ENCODE measurements at regions not wholly inside any gene's neighbourhood (a gene's known extent, or its start where the extent isn't known, plus 50 kb on each side); places are given as distances from the start of the nearest gene placed in this dataset.

GRCh38 chr14:104435147-104436046 is 144.2 kb upstream of the C14orf180 start:
- Histone ChIP-seq H3K4me3 (ENCODE audit: low read depth, low read length) (no peak overlapping the region), H3K23ac (ENCODE audit: low read length) (no peak overlapping the region), H3K14ac (ENCODE audit: low read length) (no peak overlapping the region), H3K18ac (ENCODE audit: low read length) (no peak overlapping the region), H2AFZ (ENCODE audit: insufficient read depth, low read length, poor library complexity) (no peak overlapping the region), H3K4me1 (ENCODE audit: control insufficient read depth in 1 of 2, insufficient read depth in 2 of 2, low read length in 2 of 2) (peaks cover 5 to 6% of the 10 kb centered on the region in 2 experiments), H3K4ac (ENCODE audit: low read depth, low read length) (no peak overlapping the region), H2BK5ac (ENCODE audit: low read depth, low read length, poor library complexity) (no peak overlapping the region), H2BK12ac (ENCODE audit: low read length) (no peak overlapping the region), H3K79me1 (ENCODE audit: low read length) (no peaks in the 10 kb centered on the region), H3K79me2 (ENCODE audit: control insufficient read depth, insufficient read depth, low read length, poor library complexity) (no peaks in the 10 kb centered on the region), H3K4me2 (ENCODE audit: low read length) (no peak overlapping the region), H2BK120ac (ENCODE audit: insufficient read depth, low read length, poor library complexity) (no peak overlapping the region), H4K91ac (ENCODE audit: low read depth, low read length) (no peak overlapping the region), H2AK5ac (ENCODE audit: low read length) (no peak overlapping the region), H3K36me3 (ENCODE audit: control insufficient read depth in 1 of 2, insufficient read depth in 2 of 2, low read length in 2 of 2) (no peaks in the 10 kb centered on the region), H3K27me3 (ENCODE audit: insufficient read depth, low read length) (no peaks in the 10 kb centered on the region), H3K9ac (ENCODE audit: low read length) (no peak overlapping the region), H3K9me3 (ENCODE audit: insufficient read depth, low read depth, low read length) (peaks cover 2% of the 10 kb centered on the region), H3K27ac (ENCODE audit: low read depth, low read length) (no peak overlapping the region), H4K8ac (ENCODE audit: low read depth, low read length) (no peak overlapping the region), H4K12ac (ENCODE audit: low read depth, low read length) (no peak overlapping the region)
- WGBS (ENCODE audit: extremely low coverage, insufficient coverage, insufficient read length) = no CpG with 5 or more reads among the region's 20 CpGs
- DNase-seq = no peak

GRCh38 chr14:104436047-104436591 is 143.4 kb upstream of the C14orf180 start:
- H4K12ac ChIP-seq (ENCODE audit: low read depth, low read length) = no peak overlapping the region
- H2AFZ ChIP-seq (ENCODE audit: insufficient read depth, low read length, poor library complexity) = peak overlapping the region; percentile 30
- H3K36me3 ChIP-seq (ENCODE audit: control insufficient read depth in 1 of 2, insufficient read depth in 2 of 2, low read length in 2 of 2) = no peaks in the 10 kb centered on the region
- H3K79me2 ChIP-seq (ENCODE audit: control insufficient read depth, insufficient read depth, low read length, poor library complexity) = no peaks in the 10 kb centered on the region
- no peak overlapping the region for H3K14ac ChIP-seq (ENCODE audit: low read length)
- H3K27me3 ChIP-seq (ENCODE audit: insufficient read depth, low read length) = no peaks in the 10 kb centered on the region
- H3K4ac ChIP-seq (ENCODE audit: low read depth, low read length) = no peak overlapping the region
- H3K23ac ChIP-seq (ENCODE audit: low read length) = no peak overlapping the region
- no peaks in the 10 kb centered on the region for H3K79me1 ChIP-seq (ENCODE audit: low read length)
- WGBS (ENCODE audit: extremely low coverage, insufficient coverage, insufficient read length) = no CpG with 5 or more reads among the region's 20 CpGs
- H2AK5ac ChIP-seq (ENCODE audit: low read length) = no peak overlapping the region
- no peak overlapping the region for H3K9ac ChIP-seq (ENCODE audit: low read length)
- no peak overlapping the region for H3K4me3 ChIP-seq (ENCODE audit: low read depth, low read length)
- H2BK12ac ChIP-seq (ENCODE audit: low read length) = no peak overlapping the region
- no peak overlapping the region for H3K27ac ChIP-seq (ENCODE audit: low read depth, low read length)
- H2BK120ac ChIP-seq (ENCODE audit: insufficient read depth, low read length, poor library complexity) = no peak overlapping the region
- H3K4me1 ChIP-seq (ENCODE audit: control insufficient read depth in 1 of 2, insufficient read depth in 2 of 2, low read length in 2 of 2) = peaks cover 5 to 6% of the 10 kb centered on the region in 2 experiments
- H3K4me2 ChIP-seq (ENCODE audit: low read length) = no peak overlapping the region
- H3K9me3 ChIP-seq (ENCODE audit: insufficient read depth, low read depth, low read length) = peaks cover 2% of the 10 kb centered on the region
- H3K18ac ChIP-seq (ENCODE audit: low read length) = no peak overlapping the region
- H4K91ac ChIP-seq (ENCODE audit: low read depth, low read length) = no peak overlapping the region
- DNase-seq = no peak
- H2BK5ac ChIP-seq (ENCODE audit: low read depth, low read length, poor library complexity) = no peak overlapping the region
- no peak overlapping the region for H4K8ac ChIP-seq (ENCODE audit: low read depth, low read length)

GRCh38 chr14:104436741-104437701 is 142.5 kb upstream of the C14orf180 start:
- H3K4me1 ChIP-seq (ENCODE audit: control insufficient read depth in 1 of 2, insufficient read depth in 2 of 2, low read length in 2 of 2) = peaks cover 5 to 6% of the 10 kb centered on the region in 2 experiments
- H3K23ac ChIP-seq (ENCODE audit: low read length) = no peak overlapping the region
- no peaks in the 10 kb centered on the region for H3K36me3 ChIP-seq (ENCODE audit: control insufficient read depth in 1 of 2, insufficient read depth in 2 of 2, low read length in 2 of 2)
- no peak overlapping the region for H2BK5ac ChIP-seq (ENCODE audit: low read depth, low read length, poor library complexity)
- no peak overlapping the region for H4K91ac ChIP-seq (ENCODE audit: low read depth, low read length)
- H2BK12ac ChIP-seq (ENCODE audit: low read length) = no peak overlapping the region
- H3K27me3 ChIP-seq (ENCODE audit: insufficient read depth, low read length) = no peaks in the 10 kb centered on the region
- no peak overlapping the region for H4K8ac ChIP-seq (ENCODE audit: low read depth, low read length)
- no peak overlapping the region for H3K14ac ChIP-seq (ENCODE audit: low read length)
- no peak overlapping the region for H3K4me2 ChIP-seq (ENCODE audit: low read length)
- WGBS (ENCODE audit: extremely low coverage, insufficient coverage, insufficient read length) = no CpG with 5 or more reads among the region's 15 CpGs
- H2AFZ ChIP-seq (ENCODE audit: insufficient read depth, low read length, poor library complexity) = peak overlapping the region; percentile 60
- H3K9ac ChIP-seq (ENCODE audit: low read length) = no peak overlapping the region
- no peak for DNase-seq
- H3K18ac ChIP-seq (ENCODE audit: low read length) = no peak overlapping the region
- H3K79me2 ChIP-seq (ENCODE audit: control insufficient read depth, insufficient read depth, low read length, poor library complexity) = no peaks in the 10 kb centered on the region
- no peak overlapping the region for H3K27ac ChIP-seq (ENCODE audit: low read depth, low read length)
- H3K4me3 ChIP-seq (ENCODE audit: low read depth, low read length) = no peak overlapping the region
- H3K9me3 ChIP-seq (ENCODE audit: insufficient read depth, low read depth, low read length) = no peaks in the 10 kb centered on the region
- H3K79me1 ChIP-seq (ENCODE audit: low read length) = no peaks in the 10 kb centered on the region
- no peak overlapping the region for H2BK120ac ChIP-seq (ENCODE audit: insufficient read depth, low read length, poor library complexity)
- H2AK5ac ChIP-seq (ENCODE audit: low read length) = no peak overlapping the region
- H4K12ac ChIP-seq (ENCODE audit: low read depth, low read length) = no peak overlapping the region
- H3K4ac ChIP-seq (ENCODE audit: low read depth, low read length) = no peak overlapping the region

DNA sequence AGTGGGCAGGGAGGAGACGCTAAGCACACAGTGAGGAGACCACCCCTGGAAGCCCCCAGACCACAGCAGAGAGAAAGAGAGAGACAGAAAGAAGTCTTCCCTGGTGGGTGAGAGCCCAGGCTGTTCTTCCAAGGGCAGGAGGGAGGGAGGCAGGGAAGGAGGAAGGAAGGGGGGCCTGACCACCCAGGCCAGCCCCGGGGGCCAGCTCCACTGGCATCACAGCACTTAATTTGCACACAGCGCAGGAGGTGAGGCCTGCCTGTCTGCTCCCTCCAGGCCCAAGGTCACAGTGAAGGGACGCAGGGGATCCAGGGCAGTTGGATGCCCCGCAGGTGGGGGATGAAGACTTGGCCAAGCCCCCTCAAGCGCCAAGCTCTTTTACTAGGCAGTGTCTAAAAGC is 141.9 kb upstream of the C14orf180 start:
- Histone ChIP-seq H4K8ac (ENCODE audit: low read depth, low read length) (no peak overlapping the region), H2BK120ac (ENCODE audit: insufficient read depth, low read length, poor library complexity) (no peak overlapping the region), H3K79me1 (ENCODE audit: low read length) (no peaks in the 10 kb centered on the region), H3K23ac (ENCODE audit: low read length) (no peak overlapping the region), H2BK12ac (ENCODE audit: low read length) (no peak overlapping the region), H3K18ac (ENCODE audit: low read length) (no peak overlapping the region), H3K14ac (ENCODE audit: low read length) (no peak overlapping the region), H3K4me1 (ENCODE audit: control insufficient read depth in 1 of 2, insufficient read depth in 2 of 2, low read length in 2 of 2) (peaks cover 5 to 6% of the 10 kb centered on the region in 2 experiments), H3K36me3 (ENCODE audit: control insufficient read depth in 1 of 2, insufficient read depth in 2 of 2, low read length in 2 of 2) (no peaks in the 10 kb centered on the region), H3K4me3 (ENCODE audit: low read depth, low read length) (no peak overlapping the region), H3K27me3 (ENCODE audit: insufficient read depth, low read length) (no peaks in the 10 kb centered on the region), H3K4ac (ENCODE audit: low read depth, low read length) (no peak overlapping the region), H3K27ac (ENCODE audit: low read depth, low read length) (no peak overlapping the region), H3K9me3 (ENCODE audit: insufficient read depth, low read depth, low read length) (no peaks in the 10 kb centered on the region), H2AK5ac (ENCODE audit: low read length) (no peak overlapping the region), H2BK5ac (ENCODE audit: low read depth, low read length, poor library complexity) (no peak overlapping the region), H2AFZ (ENCODE audit: insufficient read depth, low read length, poor library complexity) (no peak overlapping the region), H3K79me2 (ENCODE audit: control insufficient read depth, insufficient read depth, low read length, poor library complexity) (no peaks in the 10 kb centered on the region), H3K9ac (ENCODE audit: low read length) (no peak overlapping the region), H3K4me2 (ENCODE audit: low read length) (no peak overlapping the region), H4K91ac (ENCODE audit: low read depth, low read length) (no peak overlapping the region), H4K12ac (ENCODE audit: low read depth, low read length) (no peak overlapping the region)
- no CpG with 5 or more reads among the region's 6 CpGs for WGBS (ENCODE audit: extremely low coverage, insufficient coverage, insufficient read length)
- no peak for DNase-seq
